Type B pancreatic cell (in vitro differentiated cells): ENCODE measurements at regions not wholly inside any gene's neighbourhood (a gene's known extent, or its start where the extent isn't known, plus 50 kb on each side); places are given as distances from the start of the nearest gene placed in this dataset.
A peak's percentile ranks its signal among the peaks of the same experiment; 100 is the strongest.

Experiments used
- DNase-seq: peaks from one replicate; pipeline ENCODE4 v3.0.0; 2021; ENCODE audit warnings: mixed read lengths; ENCODE audit not compliant: unreplicated experiment; ENCODE audit errors: extremely low spot score
- H3K27ac Mint-ChIP-seq: 2 replicates; pipeline ENCODE4 v1.8.0; 2021; ENCODE audit warnings: mild to moderate bottlenecking, mixed read lengths
- H3K27me3 Mint-ChIP-seq: 2 replicates; pipeline ENCODE4 v1.8.0; 2021; ENCODE audit warnings: mixed read lengths
- H3K36me3 Mint-ChIP-seq: 2 replicates; pipeline ENCODE4 v1.8.0; 2021; ENCODE audit warnings: mixed read lengths
- H3K4me1 Mint-ChIP-seq: one replicate; pipeline ENCODE4 v1.8.0; 2021; ENCODE audit warnings: mixed read lengths; ENCODE audit not compliant: unreplicated experiment
- H3K4me3 Mint-ChIP-seq: 2 replicates; pipeline ENCODE4 v1.8.0; 2021; ENCODE audit warnings: mild to moderate bottlenecking, mixed read lengths
- H3K9me3 Mint-ChIP-seq: 2 replicates; pipeline ENCODE4 v1.8.0; 2021; ENCODE audit warnings: mixed read lengths
- CTCF ChIP-seq: fragments of 200-600 bp; sonication (generic); conservative IDR thresholded peaks from 2 replicates; pipeline ENCODE4 v1.5.0; 2021; ENCODE audit warnings: antibody characterized with exemption, mild to moderate bottlenecking

- Mint-ChIP-seq H3K27ac (no peak overlapping the region), H3K4me3 (no peak overlapping the region), H3K27me3 (peaks cover 3% of the 10 kb centered on the region), H3K9me3 (no peaks in the 10 kb centered on the region), H3K36me3 (no peaks in the 10 kb centered on the region), H3K4me1 (peaks cover 41% of the 10 kb centered on the region)
- DNase-seq, result no peak
- TF ChIP-seq CTCF, result no peak
Observed at GRCh38 chr2:128625963-128626759, 307.5 kb upstream of the HS6ST1 start.

GRCh38 chr2:128626760-128627511 is 308.3 kb upstream of the HS6ST1 start:
- H3K27me3 Mint-ChIP-seq, result peaks cover 7% of the 10 kb centered on the region
- H3K9me3 Mint-ChIP-seq, result no peaks in the 10 kb centered on the region
- no peak overlapping the region for H3K4me3 Mint-ChIP-seq
- H3K4me1 Mint-ChIP-seq, result peaks cover 42% of the 10 kb centered on the region
- TF ChIP-seq CTCF, result no peak
- no peak for DNase-seq
- no peaks in the 10 kb centered on the region for H3K36me3 Mint-ChIP-seq
- no peak overlapping the region for H3K27ac Mint-ChIP-seq

GRCh38 chr2:128628206-128628605 is 309.5 kb upstream of the HS6ST1 start:
- Mint-ChIP-seq H3K9me3 (no peaks in the 10 kb centered on the region), H3K4me1 (peaks cover 52% of the 10 kb centered on the region), H3K36me3 (no peaks in the 10 kb centered on the region), H3K27ac (no peak overlapping the region), H3K4me3 (no peak overlapping the region), H3K27me3 (peaks cover 13% of the 10 kb centered on the region)
- no peak for DNase-seq
- no peak for TF ChIP-seq CTCF

GRCh38 chr2:128628996-128629395 is 310.3 kb upstream of the HS6ST1 start:
- TF ChIP-seq CTCF, result no peak
- Mint-ChIP-seq H3K4me1 (peaks cover 54% of the 10 kb centered on the region), H3K4me3 (no peak overlapping the region), H3K27me3 (peaks cover 16% of the 10 kb centered on the region), H3K27ac (no peak overlapping the region), H3K36me3 (no peaks in the 10 kb centered on the region), H3K9me3 (no peaks in the 10 kb centered on the region)
- DNase-seq, result peak; percentile 24

- Mint-ChIP-seq H3K9me3 (no peaks in the 10 kb centered on the region), H3K4me1 (peaks cover 41% of the 10 kb centered on the region), H3K4me3 (no peak overlapping the region), H3K27ac (no peak overlapping the region), H3K36me3 (no peaks in the 10 kb centered on the region), H3K27me3 (peaks cover 16% of the 10 kb centered on the region)
- DNase-seq, result peak; percentile 49
- no peak for TF ChIP-seq CTCF
Observed at GRCh38 chr2:128630974-128631697, 312.5 kb upstream of the HS6ST1 start.
